Iris pigment epithelial cell (primary cell): ENCODE measurements at regions not wholly inside any gene's neighbourhood (a gene's known extent, or its start where the extent isn't known, plus 50 kb on each side); places are given as distances from the start of the nearest gene placed in this dataset.

ENCODE experiments used
- DNase-seq: peaks from one replicate; pipeline ENCODE4 v3.0.0-alpha.2; 2011; ENCODE audit warnings: low read depth

GRCh38 chr3:10738688-10739372 is 77.2 kb upstream of the SLC6A11 start:
- peak; percentile 67 for DNase-seq

- no peak for DNase-seq
These were observed 75.1 kb upstream of the SLC6A11 start for GRCh38 chr3:10740954-10741353.

GRCh38 chr3:10741891-10742671 is 73.9 kb upstream of the SLC6A11 start:
- no peak for DNase-seq

GRCh38 chr3:10743366-10744097 is 72.5 kb upstream of the SLC6A11 start:
- no peak for DNase-seq

- no peak for DNase-seq
These were observed 71.9 kb upstream of the SLC6A11 start for GRCh38 chr3:10744098-10744465.

- no peak for DNase-seq
These were observed 70.6 kb upstream of the SLC6A11 start for GRCh38 chr3:10745392-10745791.

- no peak for DNase-seq
These were observed 70.0 kb upstream of the SLC6A11 start for GRCh38 chr3:10746001-10746400.

- no peak for DNase-seq
These were observed 69.3 kb upstream of the SLC6A11 start for GRCh38 chr3:10746684-10747083.

- DNase-seq: no peak
These were observed 68.7 kb upstream of the SLC6A11 start for GRCh38 chr3:10747341-10747740.

GRCh38 chr3:10748040-10748439 is 68.0 kb upstream of the SLC6A11 start:
- no peak for DNase-seq

GRCh38 chr3:10753964-10754363 is 62.1 kb upstream of the SLC6A11 start:
- peak; percentile 33 for DNase-seq

GRCh38 chr3:10756546-10756945 is 59.5 kb upstream of the SLC6A11 start:
- no peak for DNase-seq

GRCh38 chr3:10757021-10757820 is 58.8 kb upstream of the SLC6A11 start:
- DNase-seq: peak; percentile 40

- DNase-seq: no peak
These were observed 58.3 kb upstream of the SLC6A11 start for GRCh38 chr3:10757821-10758130.

- DNase-seq: peak; percentile 74
These were observed 57.6 kb upstream of the SLC6A11 start for GRCh38 chr3:10758304-10759037.

GRCh38 chr3:10759495-10759894 is 56.5 kb upstream of the SLC6A11 start:
- no peak for DNase-seq

GRCh38 chr3:10760199-10760598 is 55.8 kb upstream of the SLC6A11 start:
- DNase-seq: no peak

- DNase-seq: no peak
These were observed 54.4 kb upstream of the SLC6A11 start for GRCh38 chr3:10761583-10761982.

- DNase-seq: no peak
These were observed 53.9 kb upstream of the SLC6A11 start for GRCh38 chr3:10762116-10762515.

- DNase-seq: no peak
These were observed 53.3 kb upstream of the SLC6A11 start for GRCh38 chr3:10762611-10763247.

- DNase-seq: no peak
These were observed 52.8 kb upstream of the SLC6A11 start for GRCh38 chr3:10763248-10763620.
